GM12872 (cell line): ENCODE measurements at regions not wholly inside any gene's neighbourhood (a gene's known extent, or its start where the extent isn't known, plus 50 kb on each side); places are given as distances from the start of the nearest gene placed in this dataset.

ENCODE experiments used
- CTCF ChIP-seq: IDR thresholded peaks from 3 replicates; pipeline ENCODE4 v1.5.1; 2011; ENCODE audit warnings: low read depth, mild to moderate bottlenecking, low read length, moderate library complexity; ENCODE audit not compliant: insufficient read depth

- TF ChIP-seq CTCF, result no peak
Measured at GRCh38 chr6:16953446-16953845, 148.4 kb upstream of the STMND1 start.

GRCh38 chr6:16950825-16951495 is 150.9 kb upstream of the STMND1 start:
- no peak for TF ChIP-seq CTCF

- TF ChIP-seq CTCF, result no peak
Measured at GRCh38 chr6:16950302-16950701, 151.5 kb upstream of the STMND1 start.

GRCh38 chr6:16949716-16950115 is 152.1 kb upstream of the STMND1 start:
- TF ChIP-seq CTCF, result no peak

- no peak for TF ChIP-seq CTCF
Measured at GRCh38 chr6:16948396-16948795, 153.5 kb upstream of the STMND1 start.

GRCh38 chr6:16947375-16948015 is 154.4 kb upstream of the STMND1 start:
- no peak for TF ChIP-seq CTCF

- TF ChIP-seq CTCF, result no peak
Measured at GRCh38 chr6:16944596-16944995, 157.3 kb upstream of the STMND1 start.
